SH-SY5Y (cell line): ENCODE measurements at regions not wholly inside any gene's neighbourhood (a gene's known extent, or its start where the extent isn't known, plus 50 kb on each side); places are given as distances from the start of the nearest gene placed in this dataset.

Experiments
- GATA2 ChIP-seq: IDR thresholded peaks from 2 replicates; pipeline ENCODE4 v1.6.1; 2011; ENCODE audit warnings: mild to moderate bottlenecking, low read depth, low read length
- GATA3 ChIP-seq: IDR thresholded peaks from 2 replicates; pipeline ENCODE4 v1.6.1; 2011; ENCODE audit warnings: low read depth, mild to moderate bottlenecking, low read length, moderate library complexity

DNA sequence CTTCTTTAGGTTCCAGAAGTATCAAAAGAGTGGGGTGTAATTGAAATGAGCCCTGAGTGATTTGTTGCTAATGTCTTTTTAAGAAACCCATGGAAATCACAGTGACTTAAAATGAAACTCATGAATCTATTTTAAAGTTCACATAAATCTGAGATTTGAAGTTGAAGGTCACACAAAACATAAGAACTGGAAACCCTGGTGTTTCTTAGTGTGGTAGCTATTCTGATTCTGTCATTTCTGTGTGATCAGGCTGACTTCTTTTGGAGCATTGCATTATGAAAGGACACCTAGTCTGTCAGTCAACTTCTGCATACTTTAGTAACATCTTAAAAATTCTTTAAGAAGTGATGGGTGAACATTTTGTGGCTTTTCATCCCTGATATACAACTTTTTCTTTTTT, 448.8 kb downstream of the TLE4 start:
- TF ChIP-seq GATA3 (no peak), GATA2 (no peak)
